Prostate gland (tissue), 2 donors: ENCODE measurements at regions not wholly inside any gene's neighbourhood (a gene's known extent, or its start where the extent isn't known, plus 50 kb on each side); places are given as distances from the start of the nearest gene placed in this dataset.

Experiments
- DNase-seq: peaks from one replicate; pipeline ENCODE4 v3.0.0-alpha.2; 2019; ENCODE audit warnings: low spot score
- H3K27ac ChIP-seq, 2 donors: fragments of 200-600 bp; sonication (generic); 2 replicates each; pipeline ENCODE4 v1.5.1; 2017 to 2019
- H3K27me3 ChIP-seq: fragments of 200-600 bp; sonication (generic); replicated peaks from 2 replicates; pipeline ENCODE4 v1.5.1; 2019; ENCODE audit not compliant: insufficient read depth
- H3K36me3 ChIP-seq, 2 donors: fragments of 200-600 bp; sonication (generic); 1 replicate in 1 of 2; 2 replicates in 1 of 2; pipeline versions ENCODE4 v1.5.1 to v1.8.1; 2017 to 2019
- H3K4me1 ChIP-seq: fragments of 200-600 bp; sonication (generic); replicated peaks from 2 replicates; pipeline ENCODE4 v1.5.1; 2019
- H3K4me3 ChIP-seq, 2 donors: fragments of 200-600 bp; sonication (generic); 2 replicates each; pipeline ENCODE4 v1.5.1; 2017 to 2019
- H3K9me3 ChIP-seq: fragments of 200-600 bp; sonication (generic); 2 replicates; pipeline ENCODE4 v1.5.1; 2017
- CTCF ChIP-seq, 4 experiments: fragments of 200-600 bp in 2 of 4; fragments of 450-650 bp in 2 of 4; sonication (generic) in 2 of 4; IDR thresholded peaks; 1 replicate in 3 of 4; 2 replicates in 1 of 4; pipeline ENCODE4 v1.5.1; 2016 to 2019; ENCODE audit warnings: antibody characterized with exemption in 4 of 4, mild to moderate bottlenecking in 2 of 4, moderate library complexity in 2 of 4
- POLR2A ChIP-seq: fragments of 450-650 bp; IDR thresholded peaks from one replicate; pipeline ENCODE4 v1.6.1; 2016; ENCODE audit warnings: antibody characterized with exemption, mild to moderate bottlenecking
- POLR2AphosphoS5 ChIP-seq: sonication (generic); formaldehyde crosslinking; IDR thresholded peaks from one replicate; pipeline ENCODE4 v1.6.1; 2017; ENCODE audit warnings: antibody characterized with exemption
- WGBS: methylation state at CpG from one replicate; pipeline ENCODE4 v1.1.5; 2018; 5-methylcytosine and 5-hydroxymethylcytosine counted together
- intact Hi-C: fragments of 100-400 bp; cut with DNase I; formaldehyde crosslinking; loops from one replicate; pipeline ENCODE4 v1.14.2; 2022

GRCh38 chr1:96206451-96206850 is 515.1 kb upstream of the PTBP2 start:
- no peak overlapping the region for H3K27ac ChIP-seq
- DNase-seq = no peak
- 50% methylated on average over 2 of the region's 2 CpGs for WGBS

GRCh38 chr1:96207936-96208335 is 513.6 kb upstream of the PTBP2 start:
- no peak for DNase-seq
- WGBS = 84% methylated on average over 2 of the region's 2 CpGs
- H3K4me3 ChIP-seq = no peak overlapping the region
- H3K27me3 ChIP-seq = no peaks in the 10 kb centered on the region
- H3K36me3 ChIP-seq = no peaks in the 10 kb centered on the region
- no peak overlapping the region for H3K27ac ChIP-seq
- intact Hi-C loops = no loop called here
- H3K4me1 ChIP-seq = no peaks in the 10 kb centered on the region
- TF ChIP-seq POLR2AphosphoS5 (no peak), CTCF (IDR thresholded peaks at IDR 0.05) (no peak), POLR2A (no peak)
- H3K9me3 ChIP-seq = no peaks in the 10 kb centered on the region

More at GRCh38 chr1:96206451-96206850, 515.1 kb upstream of the PTBP2 start:
- Histone ChIP-seq H3K9me3 (no peaks in the 10 kb centered on the region), H3K36me3 (no peaks in the 10 kb centered on the region), H3K4me1 (no peaks in the 10 kb centered on the region), H3K4me3 (no peak overlapping the region), H3K27me3 (no peaks in the 10 kb centered on the region)
- TF ChIP-seq POLR2A (no peak), CTCF (IDR thresholded peaks at IDR 0.05) (no peak), POLR2AphosphoS5 (no peak)
- intact Hi-C loops = no loop called here

- Histone ChIP-seq H3K27ac (no peak overlapping the region), H3K4me3 (no peak overlapping the region), H3K27me3 (no peaks in the 10 kb centered on the region), H3K36me3 (no peaks in the 10 kb centered on the region), H3K9me3 (no peaks in the 10 kb centered on the region), H3K4me1 (no peaks in the 10 kb centered on the region)
- WGBS = 96% methylated on average over 4 of the region's 4 CpGs
- intact Hi-C loops = no loop called here
- DNase-seq = no peak
- no peak for TF ChIP-seq CTCF (IDR thresholded peaks at IDR 0.05)
- TF ChIP-seq POLR2A = no peak
- no peak for TF ChIP-seq POLR2AphosphoS5
These were observed 513.2 kb upstream of the PTBP2 start for GRCh38 chr1:96208428-96208827.

GRCh38 chr1:96210054-96210453 is 511.5 kb upstream of the PTBP2 start:
- TF ChIP-seq CTCF (IDR thresholded peaks at IDR 0.05) (no peak), POLR2A (no peak), POLR2AphosphoS5 (no peak)
- Histone ChIP-seq H3K4me1 (no peaks in the 10 kb centered on the region), H3K27me3 (no peaks in the 10 kb centered on the region), H3K27ac (no peak overlapping the region), H3K9me3 (no peaks in the 10 kb centered on the region), H3K4me3 (no peak overlapping the region), H3K36me3 (no peaks in the 10 kb centered on the region)
- intact Hi-C loops = no loop called here
- DNase-seq = no peak
- WGBS = 96% methylated on average over 4 of the region's 4 CpGs

- no peaks in the 10 kb centered on the region for H3K4me1 ChIP-seq
- H3K9me3 ChIP-seq = no peaks in the 10 kb centered on the region
- H3K27ac ChIP-seq = no peak overlapping the region
- TF ChIP-seq POLR2A = no peak
- TF ChIP-seq POLR2AphosphoS5 = no peak
- no peak for TF ChIP-seq CTCF (IDR thresholded peaks at IDR 0.05)
- no peak overlapping the region for H3K4me3 ChIP-seq
- WGBS = 42% methylated on average over 2 of the region's 2 CpGs
- no peaks in the 10 kb centered on the region for H3K27me3 ChIP-seq
- DNase-seq = no peak
- no peaks in the 10 kb centered on the region for H3K36me3 ChIP-seq
- intact Hi-C loops = no loop called here
These were observed 510.4 kb upstream of the PTBP2 start for GRCh38 chr1:96211202-96211601.
